ENCODE measurements at regions not wholly inside any gene's neighbourhood (a gene's known extent, or its start where the extent isn't known, plus 50 kb on each side); places are given as distances from the start of the nearest gene placed in this dataset.

- Histone ChIP-seq H3K9ac (ENCODE audit: low read depth, low read length) (no peak overlapping the region), H3K9me3 (ENCODE audit: control insufficient read depth, insufficient read depth, low read length) (no peaks in the 10 kb centered on the region), H3K27me3 (ENCODE audit: control insufficient read depth, insufficient read depth, low read length) (no peaks in the 10 kb centered on the region), H3K36me3 (ENCODE audit: control insufficient read depth, insufficient read depth, low read length) (no peaks in the 10 kb centered on the region), H3K4me1 (ENCODE audit: control insufficient read depth, insufficient read depth, low read length) (peaks cover 2% of the 10 kb centered on the region), H3K4me3 (ENCODE audit: low read depth, low read length) (no peak overlapping the region)
Measured at GRCh38 chr13:83825676-83826075, 56.6 kb downstream of the SLITRK1 start.

- Histone ChIP-seq H3K4me3 (ENCODE audit: low read depth, low read length) (no peak overlapping the region), H3K27me3 (ENCODE audit: control insufficient read depth, insufficient read depth, low read length) (no peaks in the 10 kb centered on the region), H3K9me3 (ENCODE audit: control insufficient read depth, insufficient read depth, low read length) (no peaks in the 10 kb centered on the region), H3K9ac (ENCODE audit: low read depth, low read length) (no peak overlapping the region), H3K4me1 (ENCODE audit: control insufficient read depth, insufficient read depth, low read length) (peaks cover 2% of the 10 kb centered on the region), H3K36me3 (ENCODE audit: control insufficient read depth, insufficient read depth, low read length) (no peaks in the 10 kb centered on the region)
Measured at GRCh38 chr13:83824560-83824959, 57.7 kb downstream of the SLITRK1 start.

GRCh38 chr13:83824120-83824519 lies 58.2 kb downstream of the SLITRK1 start:
- no peaks in the 10 kb centered on the region for H3K36me3 ChIP-seq (ENCODE audit: control insufficient read depth, insufficient read depth, low read length)
- H3K4me3 ChIP-seq (ENCODE audit: low read depth, low read length): no peak overlapping the region

DNA sequence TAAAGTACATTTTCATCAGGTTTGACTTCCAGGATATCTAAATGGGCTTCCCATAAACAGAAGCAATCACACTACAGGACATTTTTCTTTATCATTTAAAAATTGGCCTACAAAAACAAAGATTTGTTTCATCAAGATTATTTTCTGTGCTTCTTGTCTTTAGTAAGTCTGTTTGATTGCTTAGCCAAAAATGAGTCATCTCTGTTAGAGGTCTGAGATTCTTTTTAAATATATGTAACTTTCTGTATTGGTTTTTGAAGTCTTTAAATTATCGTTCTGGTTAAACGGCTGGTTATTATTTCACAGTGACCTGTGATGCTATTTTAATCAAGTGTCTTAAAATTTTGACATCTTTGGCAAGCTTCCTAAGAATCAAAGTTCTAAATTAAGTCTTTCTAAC lies 62.7 kb downstream of the SLITRK1 start:
- H3K9ac ChIP-seq (ENCODE audit: low read depth, low read length): no peak overlapping the region
- H3K27me3 ChIP-seq (ENCODE audit: control insufficient read depth, insufficient read depth, low read length): no peaks in the 10 kb centered on the region
- H3K9me3 ChIP-seq (ENCODE audit: control insufficient read depth, insufficient read depth, low read length): no peaks in the 10 kb centered on the region
- no peak overlapping the region for H3K4me3 ChIP-seq (ENCODE audit: low read depth, low read length)
- no peaks in the 10 kb centered on the region for H3K4me1 ChIP-seq (ENCODE audit: control insufficient read depth, insufficient read depth, low read length)
- no peaks in the 10 kb centered on the region for H3K36me3 ChIP-seq (ENCODE audit: control insufficient read depth, insufficient read depth, low read length)

More at GRCh38 chr13:83824120-83824519, 58.2 kb downstream of the SLITRK1 start:
- Histone ChIP-seq H3K9ac (ENCODE audit: low read depth, low read length) (no peak overlapping the region), H3K4me1 (ENCODE audit: control insufficient read depth, insufficient read depth, low read length) (peaks cover 2% of the 10 kb centered on the region), H3K9me3 (ENCODE audit: control insufficient read depth, insufficient read depth, low read length) (no peaks in the 10 kb centered on the region), H3K27me3 (ENCODE audit: control insufficient read depth, insufficient read depth, low read length) (no peaks in the 10 kb centered on the region)

- Histone ChIP-seq H3K36me3 (ENCODE audit: control insufficient read depth, insufficient read depth, low read length) (no peaks in the 10 kb centered on the region), H3K9me3 (ENCODE audit: control insufficient read depth, insufficient read depth, low read length) (no peaks in the 10 kb centered on the region), H3K4me1 (ENCODE audit: control insufficient read depth, insufficient read depth, low read length) (no peaks in the 10 kb centered on the region), H3K4me3 (ENCODE audit: low read depth, low read length) (no peak overlapping the region), H3K27me3 (ENCODE audit: control insufficient read depth, insufficient read depth, low read length) (no peaks in the 10 kb centered on the region), H3K9ac (ENCODE audit: low read depth, low read length) (no peak overlapping the region)
Measured at GRCh38 chr13:83819156-83819555, 63.1 kb downstream of the SLITRK1 start.

- H3K27me3 ChIP-seq (ENCODE audit: control insufficient read depth, insufficient read depth, low read length): no peaks in the 10 kb centered on the region
- no peak overlapping the region for H3K9ac ChIP-seq (ENCODE audit: low read depth, low read length)
- H3K36me3 ChIP-seq (ENCODE audit: control insufficient read depth, insufficient read depth, low read length): no peaks in the 10 kb centered on the region
- no peaks in the 10 kb centered on the region for H3K4me1 ChIP-seq (ENCODE audit: control insufficient read depth, insufficient read depth, low read length)
- no peaks in the 10 kb centered on the region for H3K9me3 ChIP-seq (ENCODE audit: control insufficient read depth, insufficient read depth, low read length)
- no peak overlapping the region for H3K4me3 ChIP-seq (ENCODE audit: low read depth, low read length)
Measured at GRCh38 chr13:83816081-83816480, 66.2 kb downstream of the SLITRK1 start.

DNA sequence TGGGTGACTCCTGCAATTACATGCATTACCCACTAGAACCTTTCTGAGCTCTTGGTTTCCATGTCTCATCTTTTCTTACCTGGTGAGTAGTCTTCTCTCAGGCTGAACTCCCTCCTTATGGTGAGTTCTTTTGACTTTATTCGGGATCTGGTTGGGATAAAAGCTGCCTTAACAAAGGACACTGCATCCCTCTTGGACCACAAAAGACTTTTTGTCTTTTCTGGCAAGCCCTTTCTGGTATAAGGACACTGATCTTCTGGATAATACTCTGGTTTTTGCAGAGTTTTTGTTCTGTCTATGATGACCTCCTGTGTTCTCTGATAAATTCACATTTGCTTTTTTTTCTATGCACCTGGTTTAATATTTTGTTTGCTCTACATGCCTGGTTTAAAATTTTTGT lies 66.7 kb downstream of the SLITRK1 start:
- H3K9ac ChIP-seq (ENCODE audit: low read depth, low read length): no peak overlapping the region
- no peaks in the 10 kb centered on the region for H3K9me3 ChIP-seq (ENCODE audit: control insufficient read depth, insufficient read depth, low read length)
- no peak overlapping the region for H3K4me3 ChIP-seq (ENCODE audit: low read depth, low read length)
- H3K4me1 ChIP-seq (ENCODE audit: control insufficient read depth, insufficient read depth, low read length): no peaks in the 10 kb centered on the region
- H3K36me3 ChIP-seq (ENCODE audit: control insufficient read depth, insufficient read depth, low read length): no peaks in the 10 kb centered on the region
- H3K27me3 ChIP-seq (ENCODE audit: control insufficient read depth, insufficient read depth, low read length): no peaks in the 10 kb centered on the region

DNA sequence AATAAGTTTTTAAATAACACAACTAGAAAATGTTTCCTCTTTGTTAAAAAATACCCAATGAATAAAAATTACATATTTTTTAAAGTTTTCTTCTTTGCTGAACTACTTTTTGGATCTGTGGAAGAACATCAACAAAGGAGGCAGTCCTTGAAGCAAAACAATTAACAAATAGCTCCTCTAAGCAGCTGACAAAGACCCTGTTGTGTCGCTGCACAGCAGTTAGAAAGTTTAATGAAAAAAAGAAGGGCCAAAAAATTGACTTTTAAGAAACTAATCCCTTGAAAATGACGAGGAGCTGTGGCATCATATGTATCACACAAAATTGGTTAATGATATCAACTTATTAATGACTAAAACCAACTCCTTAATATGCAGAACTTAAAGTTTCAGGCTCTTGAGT lies 72.1 kb downstream of the SLITRK1 start:
- no peaks in the 10 kb centered on the region for H3K9me3 ChIP-seq (ENCODE audit: control insufficient read depth, insufficient read depth, low read length)
- H3K36me3 ChIP-seq (ENCODE audit: control insufficient read depth, insufficient read depth, low read length): no peaks in the 10 kb centered on the region
- H3K9ac ChIP-seq (ENCODE audit: low read depth, low read length): no peak overlapping the region
- H3K27me3 ChIP-seq (ENCODE audit: control insufficient read depth, insufficient read depth, low read length): no peaks in the 10 kb centered on the region
- no peak overlapping the region for H3K4me3 ChIP-seq (ENCODE audit: low read depth, low read length)
- H3K4me1 ChIP-seq (ENCODE audit: control insufficient read depth, insufficient read depth, low read length): no peaks in the 10 kb centered on the region

- H3K27me3 ChIP-seq (ENCODE audit: control insufficient read depth, insufficient read depth, low read length): no peaks in the 10 kb centered on the region
- no peak overlapping the region for H3K4me3 ChIP-seq (ENCODE audit: low read depth, low read length)
- no peaks in the 10 kb centered on the region for H3K36me3 ChIP-seq (ENCODE audit: control insufficient read depth, insufficient read depth, low read length)
- peaks cover 4% of the 10 kb centered on the region for H3K4me1 ChIP-seq (ENCODE audit: control insufficient read depth, insufficient read depth, low read length)
- no peaks in the 10 kb centered on the region for H3K9me3 ChIP-seq (ENCODE audit: control insufficient read depth, insufficient read depth, low read length)
- no peak overlapping the region for H3K9ac ChIP-seq (ENCODE audit: low read depth, low read length)
Measured at GRCh38 chr13:83804356-83804962, 77.8 kb downstream of the SLITRK1 start.

DNA sequence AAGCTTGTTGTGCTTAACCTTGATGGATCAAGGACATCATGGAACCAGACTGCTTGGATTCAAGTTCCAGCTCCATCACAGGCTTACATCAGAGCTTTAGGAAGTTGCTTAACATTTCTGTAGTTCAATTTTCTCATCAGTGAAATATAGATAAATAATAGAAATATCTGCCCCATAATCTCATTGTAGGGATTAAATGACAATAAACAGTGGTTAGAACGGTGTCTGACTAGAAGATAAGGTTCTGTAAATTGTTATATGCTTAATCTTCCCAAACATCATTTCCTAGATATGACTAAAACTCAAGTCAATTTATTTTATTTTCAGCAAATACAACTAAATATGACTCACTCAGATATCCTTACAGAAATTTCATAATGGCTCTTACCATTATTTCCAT lies 83.5 kb downstream of the SLITRK1 start:
- H3K9me3 ChIP-seq (ENCODE audit: control insufficient read depth, insufficient read depth, low read length): no peaks in the 10 kb centered on the region
- H3K36me3 ChIP-seq (ENCODE audit: control insufficient read depth, insufficient read depth, low read length): no peaks in the 10 kb centered on the region
- H3K9ac ChIP-seq (ENCODE audit: low read depth, low read length): no peak overlapping the region
- peaks cover 4% of the 10 kb centered on the region for H3K4me1 ChIP-seq (ENCODE audit: control insufficient read depth, insufficient read depth, low read length)
- H3K27me3 ChIP-seq (ENCODE audit: control insufficient read depth, insufficient read depth, low read length): no peaks in the 10 kb centered on the region
- H3K4me3 ChIP-seq (ENCODE audit: low read depth, low read length): no peak overlapping the region

DNA sequence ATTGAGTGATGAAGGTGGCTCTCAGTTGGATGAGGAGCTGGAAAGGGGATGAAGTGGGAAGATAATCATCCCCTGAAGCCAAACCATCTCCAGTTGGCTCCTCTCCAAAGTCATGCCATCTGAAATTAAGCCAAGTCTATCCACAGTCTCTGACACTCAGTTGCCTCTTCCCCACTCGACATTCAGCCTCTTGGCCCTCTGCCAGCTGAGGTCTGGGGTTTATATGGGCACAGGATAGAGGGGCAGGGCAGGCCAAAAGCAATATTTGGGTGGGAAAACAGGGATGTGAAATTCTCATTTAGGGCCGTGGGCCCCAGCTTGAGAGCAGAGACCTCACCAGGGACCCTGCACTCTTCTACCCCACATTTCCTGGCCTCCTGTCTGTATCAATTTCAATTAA lies 85.9 kb downstream of the SLITRK1 start:
- Histone ChIP-seq H3K4me1 (ENCODE audit: control insufficient read depth, insufficient read depth, low read length) (peaks cover 4% of the 10 kb centered on the region), H3K4me3 (ENCODE audit: low read depth, low read length) (no peak overlapping the region), H3K36me3 (ENCODE audit: control insufficient read depth, insufficient read depth, low read length) (no peaks in the 10 kb centered on the region), H3K9ac (ENCODE audit: low read depth, low read length) (no peak overlapping the region), H3K27me3 (ENCODE audit: control insufficient read depth, insufficient read depth, low read length) (no peaks in the 10 kb centered on the region), H3K9me3 (ENCODE audit: control insufficient read depth, insufficient read depth, low read length) (no peaks in the 10 kb centered on the region)

DNA sequence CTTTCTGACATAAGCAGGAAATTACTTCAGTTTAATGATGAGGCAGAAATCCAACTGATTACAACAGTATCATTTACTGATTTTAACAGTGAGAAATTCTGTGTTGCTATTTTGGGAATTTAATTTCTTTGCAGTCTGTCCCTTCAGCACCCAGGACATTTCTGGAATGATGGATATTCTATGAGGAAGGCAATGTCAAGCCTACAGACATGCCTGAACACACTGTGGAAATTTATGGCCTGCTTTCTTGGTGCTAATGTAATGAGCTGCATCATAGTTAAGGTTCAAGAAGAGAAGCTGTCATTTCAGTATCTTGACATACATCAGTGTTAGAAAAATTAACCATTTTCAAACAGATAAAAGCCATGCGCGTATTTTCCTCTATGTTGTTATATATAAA lies 87.7 kb downstream of the SLITRK1 start:
- Histone ChIP-seq H3K9me3 (ENCODE audit: control insufficient read depth, insufficient read depth, low read length) (no peaks in the 10 kb centered on the region), H3K27me3 (ENCODE audit: control insufficient read depth, insufficient read depth, low read length) (no peaks in the 10 kb centered on the region), H3K4me3 (ENCODE audit: low read depth, low read length) (no peak overlapping the region), H3K9ac (ENCODE audit: low read depth, low read length) (no peak overlapping the region), H3K36me3 (ENCODE audit: control insufficient read depth, insufficient read depth, low read length) (no peaks in the 10 kb centered on the region), H3K4me1 (ENCODE audit: control insufficient read depth, insufficient read depth, low read length) (no peaks in the 10 kb centered on the region)
